Left forelimb (tissue), 1 donor: ENCODE measurements at regions not wholly inside any gene's neighbourhood (a gene's known extent, or its start where the extent isn't known, plus 50 kb on each side); places are given as distances from the start of the nearest gene placed in this dataset.

ENCODE experiments used
- DNase-seq: peaks from one replicate; pipeline ENCODE4 v3.0.0-alpha.2; 2018; ENCODE audit warnings: low spot score

DNA sequence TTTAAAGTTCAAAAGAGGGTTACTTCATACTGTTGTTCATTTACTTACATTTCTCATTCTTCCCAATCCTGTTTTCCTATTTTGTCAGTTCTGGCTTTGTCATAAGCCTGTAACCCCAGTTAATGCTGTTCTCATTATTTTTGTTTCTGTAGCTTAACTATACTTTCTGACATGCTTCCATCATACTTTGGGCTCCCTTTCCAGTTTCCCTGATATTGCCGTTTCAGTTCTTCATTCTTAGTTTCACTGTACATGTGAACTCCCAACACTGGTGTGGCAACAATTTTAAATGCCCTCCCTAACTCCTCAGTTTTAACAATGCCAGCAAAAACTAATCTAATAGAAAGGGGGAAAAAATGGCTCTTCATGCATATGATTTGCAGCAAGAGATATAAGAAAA is 456.7 kb downstream of the LMO4 start:
- no peak for DNase-seq

DNA sequence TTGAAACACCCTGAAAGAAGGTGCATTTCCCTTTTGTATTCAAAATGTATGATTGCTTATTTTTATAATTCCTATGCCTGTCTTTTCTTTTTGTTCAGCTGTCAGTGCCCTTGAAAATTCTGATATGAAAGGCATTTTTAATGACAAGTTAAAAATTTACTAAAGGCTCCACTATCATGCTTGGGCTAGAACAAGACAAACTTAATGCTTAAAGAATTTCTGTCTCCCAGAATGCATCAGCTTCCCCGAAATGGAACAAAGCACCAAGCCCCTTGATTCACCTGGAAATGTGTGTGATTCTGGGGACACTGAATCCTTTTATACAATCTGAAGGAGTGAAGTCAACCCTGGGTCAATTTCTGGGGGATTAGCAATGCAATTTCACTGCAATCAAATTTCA is 457.5 kb downstream of the LMO4 start:
- no peak for DNase-seq

DNA sequence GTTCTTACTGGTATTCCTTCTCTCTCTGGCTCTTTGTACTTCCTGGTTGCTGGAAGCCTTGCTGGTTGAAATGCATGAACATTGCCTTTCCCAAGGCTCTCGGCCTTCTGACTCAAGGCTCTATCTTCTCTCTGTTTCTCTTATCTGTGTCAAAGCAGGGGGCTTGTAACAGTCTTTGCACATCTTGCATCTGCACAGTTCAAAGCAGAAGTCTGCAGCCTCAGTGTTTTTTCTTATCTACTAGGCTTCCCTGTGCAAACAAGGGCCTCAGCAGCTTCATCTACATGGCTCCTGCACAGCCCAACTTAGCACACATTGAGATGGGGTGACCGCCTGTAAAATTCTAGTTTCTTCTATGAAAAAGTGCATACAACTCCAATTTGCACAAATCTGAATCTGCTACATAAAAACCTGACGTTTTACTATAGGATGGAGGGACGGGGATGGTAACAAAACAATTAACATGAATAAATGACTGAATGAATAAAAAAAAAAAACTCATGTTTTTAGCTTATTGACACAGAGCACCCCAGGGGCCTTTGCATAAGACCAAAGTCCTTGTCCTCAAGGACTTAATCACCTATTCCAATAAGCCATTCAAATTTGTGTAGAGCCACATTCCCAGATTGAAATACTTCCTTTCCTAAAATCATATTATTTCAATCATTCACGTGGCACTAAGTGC is 458.3 kb downstream of the LMO4 start:
- no peak for DNase-seq

DNA sequence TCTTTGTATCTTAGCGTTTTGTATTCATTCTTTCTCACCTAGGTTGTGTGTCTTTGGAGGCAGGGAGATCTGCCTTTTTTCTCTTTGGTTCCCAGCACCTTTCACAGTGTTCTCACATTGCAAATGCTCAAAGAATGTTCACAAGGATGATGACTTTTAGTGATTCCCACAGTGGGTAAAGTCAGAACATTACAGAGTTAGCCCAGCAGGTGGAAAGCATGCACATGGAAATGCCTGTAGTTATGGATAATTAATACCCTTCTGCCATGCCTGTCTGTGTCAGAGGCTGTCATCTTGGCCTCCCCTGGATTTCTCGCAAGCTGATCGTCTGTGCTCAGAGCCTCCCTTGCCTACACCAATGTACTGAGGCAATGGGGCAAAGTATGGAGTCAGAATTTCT is 458.9 kb downstream of the LMO4 start:
- DNase-seq: no peak

DNA sequence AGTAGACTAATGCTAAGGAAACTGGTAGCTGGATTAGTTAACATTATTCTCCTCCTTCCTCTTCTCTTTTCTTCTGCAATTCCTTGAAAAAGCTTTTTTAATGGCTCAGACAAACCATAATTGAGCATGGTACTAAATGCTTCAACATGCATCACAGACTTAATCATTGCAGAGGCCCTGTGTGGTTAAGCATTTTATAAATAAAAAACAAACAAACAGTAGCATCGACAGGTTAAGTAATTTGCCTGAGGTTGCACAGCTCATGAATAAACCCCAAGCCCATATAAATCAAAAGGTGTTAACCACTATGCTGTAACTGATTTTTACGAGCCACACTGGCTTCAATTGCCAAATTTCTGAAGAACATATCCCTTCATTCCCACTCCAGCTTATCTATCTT is 462.1 kb downstream of the LMO4 start:
- DNase-seq: no peak

DNA sequence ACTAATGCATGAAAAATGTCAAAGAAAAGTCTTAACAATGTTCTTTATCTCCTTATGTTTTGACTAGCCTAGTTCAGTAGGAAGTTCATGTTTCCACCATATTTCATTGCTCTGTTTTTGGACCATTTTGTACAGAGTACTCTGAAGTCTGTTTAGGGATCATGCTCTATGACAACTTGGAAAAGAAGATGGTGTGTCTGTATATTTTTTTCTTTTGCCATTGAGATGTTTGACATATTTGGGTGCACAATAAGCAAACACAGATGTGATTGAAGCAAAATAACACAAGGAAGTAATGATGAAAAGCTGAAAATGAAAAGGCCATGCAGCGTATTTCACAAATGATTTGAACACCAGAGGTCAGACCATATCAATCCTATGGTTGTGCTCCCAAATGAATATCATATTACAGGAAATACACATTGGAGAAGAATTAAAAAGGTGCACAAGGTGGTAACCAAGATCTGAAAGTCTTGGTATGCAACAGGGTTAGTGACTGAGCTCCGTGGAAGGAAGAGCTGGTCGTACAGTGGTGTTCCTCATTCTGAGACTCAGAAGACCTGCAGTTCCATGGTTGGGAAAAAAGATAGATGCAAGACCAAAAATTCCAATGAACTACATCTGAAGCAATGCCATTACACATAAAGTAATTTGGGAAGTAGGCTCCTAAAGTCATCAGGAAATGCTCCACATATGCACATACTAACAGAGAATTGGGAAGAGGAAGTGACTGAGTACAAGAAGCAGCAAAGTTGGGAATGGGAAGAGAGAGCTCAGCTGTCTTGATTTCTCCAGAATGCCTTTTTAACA is 463.5 kb downstream of the LMO4 start:
- DNase-seq: no peak

DNA sequence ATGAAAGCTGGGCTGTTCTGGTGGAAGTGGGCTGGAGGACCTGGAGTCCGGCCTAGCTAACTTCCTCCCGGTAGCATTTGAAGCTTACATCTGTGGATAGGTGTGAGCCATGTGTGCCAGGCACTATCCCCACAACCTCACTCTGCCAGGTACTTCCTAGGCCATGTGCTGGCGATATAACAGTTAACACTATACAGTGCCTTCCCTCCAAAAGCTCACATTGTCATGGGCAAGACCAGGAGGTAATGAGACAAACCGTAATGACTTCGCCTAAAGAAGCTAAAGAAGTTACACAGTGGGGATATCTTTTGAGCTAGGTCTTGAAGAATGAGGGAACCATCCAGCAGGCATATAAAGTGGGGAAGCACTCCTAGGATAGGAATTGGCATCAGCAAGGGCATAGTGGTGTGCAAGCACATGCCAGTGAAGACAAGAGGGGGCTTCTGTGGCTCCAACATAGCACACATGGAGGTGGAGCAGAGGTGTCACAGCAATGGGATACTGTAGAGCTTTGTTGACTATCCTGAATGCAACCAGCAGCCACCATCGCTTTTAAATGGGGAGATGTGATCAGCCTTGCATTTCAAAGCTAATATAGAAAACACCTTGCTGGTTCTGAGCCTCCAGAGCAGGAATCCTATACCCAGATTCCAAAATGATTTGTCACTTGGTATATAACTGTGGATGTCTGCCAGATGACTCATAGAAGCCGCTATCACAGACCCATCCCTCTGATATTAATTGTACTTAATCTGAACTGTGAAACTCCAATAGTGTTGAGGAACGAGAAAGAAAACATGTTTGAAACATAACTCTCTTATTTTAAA is 466.3 kb downstream of the LMO4 start:
- DNase-seq: no peak

DNA sequence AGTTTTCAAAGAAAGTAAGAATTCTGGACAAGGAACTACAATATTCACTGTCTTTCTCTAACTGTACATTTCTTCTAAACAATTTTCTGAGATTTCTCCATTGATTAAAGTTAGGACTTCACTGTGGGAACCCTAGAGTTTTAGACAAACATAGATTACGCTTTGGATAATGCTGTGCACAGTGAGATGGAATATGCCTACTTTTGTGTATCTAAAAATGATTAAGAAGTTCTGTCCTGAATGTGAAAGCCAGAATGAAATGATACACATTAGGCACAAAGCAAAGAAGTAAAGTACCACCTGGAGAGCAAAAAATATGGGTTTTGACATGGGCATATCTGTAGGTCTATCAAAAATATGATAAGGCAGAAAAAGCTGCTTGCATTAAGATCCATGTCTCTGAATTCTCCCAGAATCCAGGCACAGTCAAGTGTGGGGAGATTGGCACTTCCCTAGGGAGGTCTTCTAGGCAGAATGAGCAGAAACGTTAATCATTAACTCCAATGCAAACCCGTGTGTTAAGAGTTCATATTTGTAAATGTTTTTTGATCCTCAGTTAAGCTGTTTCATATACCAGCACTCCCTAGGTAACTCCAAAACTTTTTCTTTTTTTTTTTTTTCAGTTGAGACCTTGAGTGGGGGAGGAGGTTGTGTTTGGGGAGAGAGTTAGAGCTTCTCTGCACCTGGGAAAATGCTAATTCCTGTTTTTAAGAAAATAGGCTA is 467.1 kb downstream of the LMO4 start:
- DNase-seq: no peak

DNA sequence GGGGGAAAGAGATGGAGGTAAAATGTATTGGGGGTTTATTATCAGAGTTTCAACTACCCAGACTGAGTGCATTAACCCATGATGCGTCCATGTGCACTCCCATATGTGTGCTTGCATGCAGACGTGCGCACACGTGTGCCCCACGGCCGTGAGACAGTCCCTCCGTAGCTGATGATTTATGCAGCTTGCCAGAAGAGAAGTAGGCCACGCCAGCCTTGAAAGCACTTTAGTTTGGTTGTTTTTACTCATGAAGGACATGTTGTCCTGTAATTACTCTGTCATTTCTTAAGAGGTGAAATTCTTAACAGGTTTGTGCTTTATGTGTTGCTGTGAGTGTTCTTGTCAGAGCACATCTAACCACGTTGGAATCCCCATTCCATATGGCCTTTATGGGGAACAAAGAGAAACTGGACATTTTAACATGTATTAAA is 467.8 kb downstream of the LMO4 start:
- no peak for DNase-seq

DNA sequence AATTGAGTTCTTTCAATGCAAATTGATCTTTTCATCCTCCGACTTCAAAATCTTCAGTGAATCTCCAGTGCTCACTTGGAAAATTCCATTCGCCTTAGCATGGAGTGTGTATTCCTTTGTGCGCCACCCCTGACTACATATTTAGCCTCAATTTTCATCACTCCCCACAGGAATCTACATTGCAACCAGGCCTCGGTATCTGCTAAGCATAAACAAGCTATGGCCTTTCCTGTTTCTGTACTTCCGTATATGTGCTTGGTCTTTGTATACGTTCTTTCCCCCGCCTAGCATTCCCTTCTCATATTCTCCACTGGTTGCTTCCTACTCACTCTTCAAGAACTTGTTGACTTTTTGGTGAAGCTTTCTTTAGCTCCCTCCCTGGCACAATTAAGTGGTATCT is 470.8 kb downstream of the LMO4 start:
- DNase-seq: no peak

DNA sequence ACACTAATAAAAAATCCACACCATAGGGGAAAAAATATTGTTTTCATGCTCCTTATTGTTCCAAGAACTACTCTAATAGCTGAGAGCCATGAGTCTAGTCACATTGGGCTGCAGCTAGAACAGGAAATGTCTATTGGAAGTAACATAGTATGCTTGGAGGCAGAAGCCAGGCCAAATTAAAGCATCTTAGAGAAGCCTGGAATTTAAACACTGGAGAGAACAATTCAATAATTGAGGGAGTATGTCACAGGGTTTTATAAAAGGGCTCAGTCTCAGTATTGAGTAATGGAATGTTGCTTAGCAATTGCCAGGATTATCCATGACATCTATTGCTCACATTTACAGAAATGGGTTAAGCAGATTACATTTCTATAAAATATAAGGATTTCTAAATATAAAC is 471.3 kb downstream of the LMO4 start:
- no peak for DNase-seq

DNA sequence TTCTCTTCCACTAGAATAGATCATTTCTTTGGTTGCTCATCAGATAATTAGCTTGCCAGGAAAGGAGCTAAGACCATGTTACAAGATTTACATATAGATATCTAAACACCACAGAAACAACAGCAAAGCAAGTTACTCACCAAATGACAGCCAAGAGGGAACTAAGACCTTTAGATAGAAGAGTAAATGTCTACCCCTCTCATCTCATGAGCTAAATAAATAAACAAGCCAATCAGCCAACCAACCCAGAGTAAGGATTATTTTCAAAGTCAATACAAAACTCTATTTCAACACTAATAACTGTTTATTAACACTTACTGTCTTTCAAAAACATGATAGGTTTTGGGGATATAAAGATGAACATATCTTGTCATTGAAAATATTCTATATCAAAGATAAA is 474.7 kb downstream of the LMO4 start:
- DNase-seq: no peak

DNA sequence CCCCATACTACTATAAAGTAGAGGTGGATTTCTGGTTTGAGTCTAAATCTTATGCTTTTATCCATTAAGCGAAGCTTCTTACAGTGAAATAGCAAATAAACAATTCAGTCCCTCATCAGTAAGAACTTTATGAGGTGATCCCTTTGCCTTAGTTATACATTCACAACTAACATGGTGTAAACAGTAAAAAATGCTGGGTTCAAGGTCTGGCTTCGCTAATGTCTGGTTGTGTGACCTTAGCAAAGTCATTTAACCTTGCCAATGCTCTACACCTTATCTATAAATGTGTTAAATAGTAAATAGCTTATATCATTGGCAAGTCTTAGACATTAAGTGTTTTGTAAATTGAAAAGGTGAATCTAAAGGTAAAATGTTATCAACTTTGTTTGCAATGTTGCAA is 475.4 kb downstream of the LMO4 start:
- DNase-seq: no peak

DNA sequence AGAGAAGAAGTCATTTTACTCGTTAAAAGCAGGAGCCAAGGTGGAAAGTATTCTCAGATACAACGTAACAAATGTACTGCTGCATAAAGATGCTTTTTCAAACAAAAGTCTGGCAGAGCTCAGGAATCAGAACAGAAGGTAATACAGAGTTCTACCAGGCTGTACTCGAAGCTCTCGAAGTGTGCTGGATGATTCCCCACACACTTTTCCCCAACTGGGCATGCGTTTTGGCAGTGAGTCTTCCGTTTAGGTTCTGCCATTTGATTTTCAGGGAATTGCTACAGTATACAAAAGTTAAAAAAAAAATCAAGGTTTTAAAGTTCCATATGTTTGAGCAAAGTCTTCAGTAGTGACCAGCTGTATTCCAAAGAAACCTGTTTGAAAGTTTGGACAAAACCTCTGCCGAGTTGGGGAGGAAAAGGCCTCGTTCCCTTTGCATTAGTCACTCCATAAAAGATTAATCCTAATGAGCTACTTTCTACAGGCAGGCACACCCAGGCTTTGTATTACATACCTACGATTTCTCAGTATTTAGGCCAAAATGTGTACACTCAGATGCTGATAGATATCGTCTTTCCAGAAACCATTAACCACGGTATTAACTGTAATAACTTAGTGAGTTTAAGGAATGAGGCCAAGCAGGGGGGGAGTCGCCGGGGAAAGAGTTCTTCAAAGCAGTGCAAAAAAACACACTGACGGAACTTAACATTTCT is 477.1 kb downstream of the LMO4 start:
- no peak for DNase-seq

DNA sequence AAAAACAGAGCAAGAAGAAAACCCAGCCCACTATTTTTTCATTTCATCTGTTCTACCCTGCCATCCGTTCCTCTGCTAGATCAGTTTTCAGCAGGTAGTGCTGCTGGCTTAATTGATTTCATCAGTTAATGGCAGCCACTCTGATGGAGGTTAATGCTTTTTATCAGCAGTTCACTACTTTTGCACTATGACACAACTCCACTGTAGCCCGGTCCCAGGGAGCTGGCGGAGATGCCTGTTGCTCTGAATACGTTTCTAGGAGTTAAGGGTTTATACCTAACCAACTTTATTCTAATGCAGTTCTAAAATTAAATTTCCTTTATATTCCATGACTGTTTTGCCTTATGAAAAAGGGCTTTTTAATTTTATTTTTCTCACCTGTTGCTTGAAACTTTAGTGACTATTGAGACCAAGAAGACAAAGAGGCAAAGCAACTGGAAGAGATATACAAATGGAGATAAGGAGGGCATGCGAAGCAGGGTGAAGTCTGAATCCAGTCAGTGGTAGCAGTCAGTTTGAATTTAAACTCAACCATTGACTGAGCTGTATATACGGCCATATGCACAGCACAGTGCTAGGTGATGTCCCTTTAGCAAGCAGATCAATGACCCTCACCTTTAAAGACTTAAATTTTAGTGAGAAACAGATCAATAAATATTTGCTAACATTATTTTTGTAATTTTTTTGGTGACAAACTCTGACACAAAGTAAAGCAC is 477.9 kb downstream of the LMO4 start:
- DNase-seq: no peak

DNA sequence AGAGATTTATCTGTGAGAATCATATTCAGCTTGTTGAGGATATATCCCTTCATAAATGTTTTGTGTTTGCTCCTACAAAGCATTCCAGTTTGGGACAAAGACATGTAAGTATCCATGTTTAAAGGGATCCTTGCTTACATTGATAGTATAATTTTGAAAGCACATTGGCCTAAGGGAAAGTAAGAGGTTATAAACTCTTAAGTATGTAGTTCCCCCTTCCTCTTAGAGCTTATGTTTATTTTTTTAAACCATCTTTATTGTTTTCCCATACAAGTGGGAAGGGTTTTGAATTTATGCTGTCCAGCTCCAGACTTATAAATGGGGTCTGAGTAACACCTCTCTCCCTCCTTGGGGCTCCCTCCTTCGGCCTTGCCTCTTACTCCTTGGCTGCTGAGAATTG is 481.5 kb downstream of the LMO4 start:
- no peak for DNase-seq

DNA sequence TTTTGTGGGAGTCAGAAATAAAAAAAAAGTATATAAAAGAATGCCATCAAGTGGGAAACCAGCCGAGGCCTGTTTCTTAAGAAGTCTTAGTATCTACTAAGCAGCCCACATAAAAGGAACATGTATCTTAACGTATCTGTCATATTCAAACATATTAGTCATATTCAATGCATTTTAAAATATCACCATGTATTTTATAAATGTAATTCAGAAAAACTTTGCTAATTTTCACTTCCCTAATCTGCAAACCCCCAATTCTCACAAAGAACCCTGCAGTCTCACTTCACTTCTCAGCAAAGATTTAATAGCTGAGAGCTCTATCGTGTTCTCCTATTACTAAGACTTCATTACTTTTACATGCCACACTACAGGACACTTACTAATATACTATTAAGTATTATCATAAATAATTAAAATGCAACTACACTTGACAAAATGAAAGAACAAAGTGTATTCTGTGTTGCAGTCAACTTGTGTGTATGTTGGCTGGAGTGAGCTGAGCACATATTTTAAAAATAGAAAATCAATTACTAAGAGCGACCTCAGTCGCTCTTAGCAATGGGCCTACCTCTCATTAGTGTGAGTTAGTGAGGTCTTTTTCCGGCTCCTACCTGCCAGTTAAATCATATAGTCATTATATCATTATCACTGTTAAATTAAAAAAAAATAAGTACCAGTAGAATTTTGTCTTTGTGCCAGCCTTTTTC is 484.3 kb downstream of the LMO4 start:
- DNase-seq: no peak

DNA sequence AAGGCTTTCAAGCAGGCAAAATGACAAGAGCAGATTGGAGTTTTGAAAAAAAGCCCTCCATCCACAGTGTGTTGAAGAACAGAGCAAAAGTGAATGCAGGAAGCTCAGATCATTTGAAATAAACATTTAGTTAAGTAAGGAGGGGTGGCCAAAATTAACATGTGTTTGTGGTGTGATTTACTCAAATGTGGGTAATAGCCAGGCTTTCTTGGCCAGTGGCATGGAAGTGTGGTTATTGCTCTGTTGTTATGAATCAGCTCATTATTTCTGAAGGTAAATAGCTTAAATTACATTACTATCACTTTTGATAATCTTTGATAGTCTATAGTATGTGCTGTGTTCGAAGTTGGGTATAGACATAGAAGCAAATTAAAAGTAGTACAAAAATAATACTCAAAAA is 485.9 kb downstream of the LMO4 start:
- DNase-seq: no peak

DNA sequence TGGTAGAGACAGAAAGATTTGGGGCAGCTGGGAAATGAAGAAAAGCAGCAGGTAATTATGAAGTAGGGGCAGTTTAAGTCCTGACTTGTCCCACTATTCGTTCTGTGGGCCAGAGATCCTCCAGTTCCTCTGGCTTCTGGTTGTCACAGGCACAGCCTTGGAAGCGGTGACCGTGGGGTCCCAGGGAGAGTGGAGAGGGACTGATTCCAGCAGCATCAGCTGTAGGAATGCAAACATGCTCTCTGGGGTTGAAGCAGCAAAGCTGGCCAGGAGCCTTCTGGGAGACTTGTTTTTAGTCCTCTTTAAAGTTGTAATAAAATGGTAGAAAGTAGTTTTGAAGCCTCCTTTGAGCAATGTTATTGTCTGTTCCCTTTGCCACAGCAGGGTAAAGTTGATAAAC is 488.0 kb downstream of the LMO4 start:
- no peak for DNase-seq

DNA sequence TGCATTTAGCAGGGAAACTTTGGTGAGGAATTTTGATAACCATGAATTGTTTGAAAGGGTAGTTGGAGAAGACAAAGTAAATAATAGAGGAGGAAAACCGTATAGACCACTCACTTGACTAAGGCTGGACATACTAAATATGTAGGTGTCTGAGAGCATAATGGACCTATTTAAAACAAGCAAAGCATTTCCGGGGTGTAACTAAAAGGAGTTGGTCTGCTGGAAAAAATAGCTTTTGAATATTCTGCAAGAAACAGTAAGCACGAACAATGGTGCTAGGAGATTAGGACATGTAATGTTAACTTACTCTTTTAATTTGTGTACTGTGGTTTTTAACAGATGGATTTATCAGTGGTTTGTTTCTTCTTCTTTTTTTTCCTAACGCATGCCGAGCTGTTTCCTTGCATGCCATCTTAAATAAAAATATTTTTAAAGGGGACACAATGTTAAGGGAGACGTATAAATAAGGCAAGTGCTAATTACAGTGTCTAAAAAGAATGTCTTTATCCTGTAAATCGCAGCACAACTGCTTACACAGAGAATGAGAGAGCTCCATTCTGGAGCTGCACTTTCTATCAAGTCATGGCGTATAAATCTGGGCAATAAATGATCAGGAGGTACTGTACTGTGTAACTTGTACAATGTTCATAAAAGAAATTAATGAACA is 492.1 kb downstream of the LMO4 start:
- DNase-seq: no peak
